ENCODE measurements at regions not wholly inside any gene's neighbourhood (a gene's known extent, or its start where the extent isn't known, plus 50 kb on each side); places are given as distances from the start of the nearest gene placed in this dataset.

GRCh38 chr11:129319201-129319600 is 56.4 kb upstream of the BARX2 start:
- H2BK5ac ChIP-seq (ENCODE audit: low read depth, low read length), result no peak overlapping the region
- no peak overlapping the region for H3K27ac ChIP-seq (ENCODE audit: low read depth, low read length)
- H4K91ac ChIP-seq (replicated peaks; ENCODE audit: insufficient read length, low read length), result no peak overlapping the region
- peaks cover 0 to 16% (median 10%) of the 10 kb centered on the region in 4 experiments; a peak in 6 of 7 replicates for H3K4me1 ChIP-seq (replicated peaks in 1 of 4; ENCODE audit: control insufficient read depth in 3 of 4, insufficient read depth in 4 of 4, low read length in 3 of 4)
- 81% methylated on average over 2 of the region's 2 CpGs; no CpG with 5 or more reads in 1 of the 2 experiments for WGBS, 2 experiments (ENCODE audit: extremely low coverage in 1 of 2, insufficient coverage in 1 of 2, insufficient read length in 1 of 2, insufficient replicate concordance in 2 of 2, low coverage in 1 of 2, low lambda C conversion rate in 2 of 2, missing lambda C conversion rate in 1 of 2)
- H3K23me2 ChIP-seq (ENCODE audit: low read depth, low read length), result no peaks in the 10 kb centered on the region; the same call in 1 of the 2 replicates
- H3K9me3 ChIP-seq (ENCODE audit: insufficient read depth in 2 of 2, low read depth in 1 of 2, low read length in 1 of 2), result no peaks in the 10 kb centered on the region
- no peak overlapping the region for H2BK20ac ChIP-seq (ENCODE audit: low read length)
- no peak for FAIRE-seq
- ChIA-PET POLR2A (ENCODE audit: partially characterized antibody) (no interaction called here), CTCF (ENCODE audit: partially characterized antibody) (interaction anchor here (0.6 to 10.7 kb wide), 5 partner anchors 9 to 59 kb away, joined by 3 to 88 read pairs (median 5); no protein-coding TSS in a partner anchor)
- no peak overlapping the region for H4K8ac ChIP-seq (ENCODE audit: extremely low read depth, insufficient read depth, low read length)
- H4K5ac ChIP-seq (ENCODE audit: insufficient read length, low read depth, low read length), result no peak overlapping the region
- no peak overlapping the region for H3K4me3 ChIP-seq (ENCODE audit: extremely low read depth in 1 of 4, insufficient read depth in 2 of 4, low read depth in 3 of 4, low read length in 4 of 4)
- no peaks in the 10 kb centered on the region for H3K79me2 ChIP-seq (ENCODE audit: control insufficient read depth in 1 of 2, insufficient read depth in 2 of 2, low read length in 2 of 2)
- no peak overlapping the region for H3K9ac ChIP-seq (replicated peaks in 1 of 4; ENCODE audit: extremely low read depth in 1 of 4, low read depth in 3 of 4, low read length in 3 of 4)
- H3K36me3 ChIP-seq (ENCODE audit: control insufficient read depth in 2 of 4, insufficient read depth in 4 of 4, low read length in 3 of 4), result no peaks in the 10 kb centered on the region
- H3K18ac ChIP-seq (ENCODE audit: extremely low read depth, low read length), result no peak overlapping the region
- H2AK5ac ChIP-seq (ENCODE audit: low read depth, low read length), result no peak overlapping the region
- H3K4me2 ChIP-seq (ENCODE audit: insufficient read depth in 1 of 2, low read depth in 2 of 2, low read length in 2 of 2), result no peak overlapping the region
- H3K79me1 ChIP-seq (ENCODE audit: low read depth, low read length), result no peaks in the 10 kb centered on the region
- no peak overlapping the region for H2BK120ac ChIP-seq (replicated peaks; ENCODE audit: low read depth, low read length)
- H2AFZ ChIP-seq (ENCODE audit: low read length), result no peak overlapping the region
- H3K4ac ChIP-seq (replicated peaks; ENCODE audit: insufficient read length, low read depth, low read length), result no peak overlapping the region
- H3K23ac ChIP-seq (ENCODE audit: insufficient read length), result no peak overlapping the region
- no peak overlapping the region for H3K14ac ChIP-seq (ENCODE audit: insufficient read length)
- H3K27me3 ChIP-seq (replicated peaks in 1 of 4; ENCODE audit: control insufficient read depth in 3 of 4, extremely low read depth in 1 of 4, insufficient read depth in 3 of 4, low read length in 3 of 4), result peaks cover 0 to 2% (median 0%) of the 10 kb centered on the region in 4 experiments; a peak in 1 of 7 replicates
- no peak overlapping the region for H3K56ac ChIP-seq (replicated peaks; ENCODE audit: insufficient read length, low read depth, low read length)
- H4K20me1 ChIP-seq (replicated peaks in 1 of 2; ENCODE audit: control insufficient read depth in 1 of 2, insufficient read depth in 2 of 2, low read length in 2 of 2), result no peaks in the 10 kb centered on the region
- H2BK15ac ChIP-seq (ENCODE audit: low read length), result peak overlapping the region; percentile 26; the same call in 1 of the 2 replicates
- no peak overlapping the region for H2BK12ac ChIP-seq (ENCODE audit: low read depth, low read length)
- DNase-seq (ENCODE audit: low read depth in 1 of 2, low spot score in 2 of 2), result no peak
- no peak for TF ChIP-seq KDM4A (IDR thresholded peaks at IDR 0.05; ENCODE audit: low read depth, low read length, severe bottlenecking)
- no peak for TF ChIP-seq YY1 (IDR thresholded peaks at IDR 0.05; ENCODE audit: low read depth, low read length)
- no peak for TF ChIP-seq RXRA (IDR thresholded peaks at IDR 0.05; ENCODE audit: insufficient read depth, low read depth, low read length)
- TF ChIP-seq ATF2 (IDR thresholded peaks at IDR 0.05; ENCODE audit: low read length), result no peak
- TF ChIP-seq EP300 (IDR thresholded peaks at IDR 0.05; ENCODE audit: borderline replicate concordance in 1 of 2, low read depth in 2 of 2, low read length in 2 of 2), result no peak
- TF ChIP-seq RNF2 (IDR thresholded peaks at IDR 0.05; ENCODE audit: borderline replicate concordance, low read depth, low read length, missing control alignments, poor library complexity, severe bottlenecking), result no peak
- no peak for TF ChIP-seq MAFK (IDR thresholded peaks at IDR 0.05; ENCODE audit: low read depth, low read length)
- TF ChIP-seq CTBP2 (IDR thresholded peaks at IDR 0.05; ENCODE audit: borderline replicate concordance, insufficient read depth, insufficient read length, low read length), result no peak
- no peak for TF ChIP-seq JUND (IDR thresholded peaks at IDR 0.05; ENCODE audit: low read length)
- no peak for TF ChIP-seq RBBP5 (IDR thresholded peaks at IDR 0.05; ENCODE audit: borderline replicate concordance, low read depth, low read length)
- TF ChIP-seq GTF2F1 (IDR thresholded peaks at IDR 0.05; ENCODE audit: borderline replicate concordance, low read depth, low read length), result no peak

Measured in H1 (cell line).